Fibroblast of lung (primary cell): ENCODE measurements at regions not wholly inside any gene's neighbourhood (a gene's known extent, or its start where the extent isn't known, plus 50 kb on each side); places are given as distances from the start of the nearest gene placed in this dataset.
"Not testable (repeated sequence)": the region's sequence is repeated elsewhere in the genome, so short reads cannot be mapped to it uniquely, and the experiment has no call there.

Source experiments
- DNase-seq, 2 donors: peaks; one replicate each; pipeline versions ENCODE4 v3.0.0 to v3.0.0-alpha.2; 2010; ENCODE audit warnings: low read depth in 2 of 2
- H2AFZ ChIP-seq: 2 replicates; pipeline ENCODE4 v1.5.1; 2012; ENCODE audit warnings: low read length, control low read depth, inconsistent platforms
- H3K27ac ChIP-seq: 2 replicates; pipeline ENCODE4 v1.5.1; 2011; ENCODE audit warnings: low read length, control low read depth; ENCODE audit not compliant: insufficient read depth
- H3K27me3 ChIP-seq: 2 replicates; pipeline ENCODE4 v1.5.1; 2011; ENCODE audit warnings: mild to moderate bottlenecking, low read length; ENCODE audit not compliant: control insufficient read depth, insufficient read depth
- H3K36me3 ChIP-seq: 2 replicates; pipeline ENCODE4 v1.5.1; 2011; ENCODE audit warnings: low read length; ENCODE audit not compliant: control insufficient read depth, insufficient read depth
- H3K4me1 ChIP-seq: 2 replicates; pipeline ENCODE4 v1.5.1; 2011; ENCODE audit warnings: low read length; ENCODE audit not compliant: control insufficient read depth, insufficient read depth; ENCODE audit errors: extremely low read depth
- H3K4me2 ChIP-seq: 2 replicates; pipeline ENCODE4 v1.5.1; 2011; ENCODE audit warnings: low read length, control low read depth; ENCODE audit not compliant: insufficient read depth; ENCODE audit errors: extremely low read depth
- H3K4me3 ChIP-seq, 4 experiments: fragments of 200-600 bp in 1 of 4; sonication (generic) in 1 of 4; replicated peaks in 1 of 4; 2 replicates each; pipeline ENCODE4 v1.5.1; 2011 to 2016; ENCODE audit warnings: low read length in 4 of 4, low read depth in 3 of 4, mild to moderate bottlenecking in 3 of 4, control low read depth in 2 of 4, inconsistent platforms in 1 of 4, mixed read lengths in 1 of 4; ENCODE audit not compliant: insufficient read depth in 1 of 4; ENCODE audit errors: control extremely low read depth in 1 of 4
- H3K79me2 ChIP-seq: 2 replicates; pipeline ENCODE4 v1.5.1; 2012; ENCODE audit warnings: mild to moderate bottlenecking, low read length, inconsistent platforms; ENCODE audit not compliant: control insufficient read depth, insufficient read depth
- H3K9ac ChIP-seq: 2 replicates; pipeline ENCODE4 v1.5.1; 2011; ENCODE audit warnings: mild to moderate bottlenecking, low read length, control low read depth; ENCODE audit not compliant: insufficient read depth
- H3K9me3 ChIP-seq: 2 replicates; pipeline ENCODE4 v1.5.1; 2012; ENCODE audit warnings: low read depth, low read length; ENCODE audit not compliant: control insufficient read depth, insufficient read depth
- H4K20me1 ChIP-seq: 2 replicates; pipeline ENCODE4 v1.5.1; 2011; ENCODE audit warnings: low read length; ENCODE audit not compliant: control insufficient read depth, insufficient read depth; ENCODE audit errors: extremely low read depth
- CTCF ChIP-seq, 2 donors: IDR thresholded peaks in 1 of 2; conservative IDR thresholded peaks in 1 of 2; 1 replicate in 1 of 2; 2 replicates in 1 of 2; pipeline ENCODE4 v1.5.1; 2011 to 2012; ENCODE audit warnings: low read length in 2 of 2, control low read depth in 1 of 2, inconsistent platforms in 1 of 2, low read depth in 1 of 2, mild to moderate bottlenecking in 1 of 2
- EZH2 ChIP-seq: IDR thresholded peaks from 2 replicates; pipeline ENCODE4 v1.5.1; 2012; ENCODE audit warnings: low read length, control low read depth, mild to moderate bottlenecking; ENCODE audit errors: missing control alignments

- H2AFZ ChIP-seq: no peak overlapping the region
- TF ChIP-seq EZH2: no peak
- TF ChIP-seq CTCF (conservative IDR thresholded peaks at IDR 0.05 in 1 of 2, IDR thresholded peaks at IDR 0.05 in 1 of 2; ENCODE audit: low read depth in 1 of 2, low read length in 2 of 2): no peak
- DNase-seq: no peak
- no peaks in the 10 kb centered on the region for H4K20me1 ChIP-seq
- no peak overlapping the region for H3K9ac ChIP-seq
- no peaks in the 10 kb centered on the region for H3K9me3 ChIP-seq
- H3K4me1 ChIP-seq: no peaks in the 10 kb centered on the region
- no peaks in the 10 kb centered on the region for H3K36me3 ChIP-seq
- H3K79me2 ChIP-seq: no peaks in the 10 kb centered on the region
- H3K27ac ChIP-seq: no peak overlapping the region
- H3K4me2 ChIP-seq: no peak overlapping the region
- H3K27me3 ChIP-seq: no peaks in the 10 kb centered on the region
- H3K4me3 ChIP-seq: no peak overlapping the region
These were observed 60.9 kb upstream of the TLR4 start for GRCh38 chr9:117643288-117643654.

GRCh38 chr9:117642571-117643287, 61.5 kb upstream of the TLR4 start:
- not testable (repeated sequence) for H3K9ac ChIP-seq, H3K27me3 ChIP-seq, H3K4me3 ChIP-seq, H4K20me1 ChIP-seq, H2AFZ ChIP-seq, DNase-seq, H3K27ac ChIP-seq, H3K9me3 ChIP-seq, H3K4me1 ChIP-seq, H3K36me3 ChIP-seq, H3K79me2 ChIP-seq, H3K4me2 ChIP-seq

- no peak for TF ChIP-seq EZH2
- TF ChIP-seq CTCF (conservative IDR thresholded peaks at IDR 0.05 in 1 of 2, IDR thresholded peaks at IDR 0.05 in 1 of 2; ENCODE audit: low read depth in 1 of 2, low read length in 2 of 2): no peak
- no peaks in the 10 kb centered on the region for H3K9me3 ChIP-seq
- no peak overlapping the region for H3K9ac ChIP-seq
- no peaks in the 10 kb centered on the region for H3K4me1 ChIP-seq
- no peak overlapping the region for H3K4me3 ChIP-seq
- no peak overlapping the region for H3K27ac ChIP-seq
- no peaks in the 10 kb centered on the region for H4K20me1 ChIP-seq
- no peaks in the 10 kb centered on the region for H3K79me2 ChIP-seq
- no peak overlapping the region for H2AFZ ChIP-seq
- DNase-seq: no peak
- H3K27me3 ChIP-seq: no peaks in the 10 kb centered on the region
- H3K36me3 ChIP-seq: no peaks in the 10 kb centered on the region
- H3K4me2 ChIP-seq: no peak overlapping the region
These were observed 67.5 kb upstream of the TLR4 start for GRCh38 chr9:117636681-117637080.
